Gastroesophageal sphincter (tissue), 4 donors: ENCODE measurements at regions not wholly inside any gene's neighbourhood (a gene's known extent, or its start where the extent isn't known, plus 50 kb on each side); places are given as distances from the start of the nearest gene placed in this dataset.
A peak's percentile ranks its signal among the peaks of the same experiment; 100 is the strongest.

Source experiments
- ATAC-seq: fragments of 150-250 bp; one replicate; pipeline ENCODE4 v1.9.1; 2016; ENCODE audit warnings: mild to moderate bottlenecking, moderate library complexity
- H3K27ac ChIP-seq, 4 donors: fragments of 200-600 bp; sonication (generic) in 3 of 4; 1 replicate in 3 of 4; 2 replicates in 1 of 4; pipeline ENCODE4 v1.5.1; 2016 to 2019
- H3K27me3 ChIP-seq: fragments of 200-600 bp; sonication (generic); one replicate; pipeline ENCODE4 v1.5.1; 2019
- H3K36me3 ChIP-seq, 2 donors: fragments of 200-600 bp; sonication (generic); one replicate each; pipeline ENCODE4 v1.5.1; 2019; ENCODE audit warnings: control low read depth in 1 of 2
- H3K4me1 ChIP-seq, 3 donors: fragments of 200-600 bp; sonication (generic); 1 replicate in 2 of 3; 2 replicates in 1 of 3; pipeline ENCODE4 v1.5.1; 2016 to 2019; ENCODE audit warnings: control low read depth in 2 of 3
- H3K4me3 ChIP-seq, 2 donors: fragments of 200-600 bp; sonication (generic); one replicate each; pipeline ENCODE4 v1.5.1; 2019; ENCODE audit warnings: mild to moderate bottlenecking in 1 of 2, moderate library complexity in 1 of 2
- H3K9me3 ChIP-seq, 3 donors: fragments of 200-600 bp; sonication (generic); one replicate each; pipeline ENCODE4 v1.5.1; 2017 to 2019; ENCODE audit warnings: control low read depth in 2 of 3
- EP300 ChIP-seq: sonication (generic); formaldehyde crosslinking; IDR thresholded peaks from one replicate; pipeline ENCODE4 v1.6.1; 2017; ENCODE audit warnings: antibody characterized with exemption, mild to moderate bottlenecking
- POLR2A ChIP-seq, 2 donors: fragments of 450-650 bp; IDR thresholded peaks; one replicate each; pipeline ENCODE4 v1.6.1; 2017; ENCODE audit warnings: antibody characterized with exemption in 2 of 2, mild to moderate bottlenecking in 2 of 2, moderate library complexity in 1 of 2
- POLR2AphosphoS5 ChIP-seq: sonication (generic); formaldehyde crosslinking; IDR thresholded peaks from one replicate; pipeline ENCODE4 v1.6.1; 2017; ENCODE audit warnings: antibody characterized with exemption
- WGBS, 2 donors: methylation state at CpG; one replicate each; pipeline ENCODE4 v1.1.5; 2018; ENCODE audit warnings: low coverage in 1 of 2; 5-methylcytosine and 5-hydroxymethylcytosine counted together
- TF ChIP-seq, protein P1 (sequence below), 4 experiments: fragments of 200-600 bp in 2 of 4; fragments of 450-650 bp in 2 of 4; sonication (generic) in 1 of 4; IDR thresholded peaks; one replicate each; pipeline ENCODE4 v1.5.1; 2017 to 2019; ENCODE audit warnings: antibody characterized with exemption in 4 of 4, mild to moderate bottlenecking in 2 of 4, moderate library complexity in 2 of 4

GRCh38 chr17:55567240-55568214, 56.3 kb upstream of the SMIM36 start:
- no peaks in the 10 kb centered on the region for H3K27me3 ChIP-seq
- H3K4me3 ChIP-seq = no peak overlapping the region
- TF ChIP-seq POLR2AphosphoS5 (peak; percentile 57), EP300 (no peak), POLR2A (IDR thresholded peaks at IDR 0.05) (no peak)
- ATAC-seq = peak; percentile 74
- H3K27ac ChIP-seq = peak overlapping the region in 3 of 4 donors; percentile 3 to 56 (median 48)
- H3K9me3 ChIP-seq = no peaks in the 10 kb centered on the region
- H3K4me1 ChIP-seq = peaks cover 0 to 16% (median 0%) of the 10 kb centered on the region in 3 donors
- no peaks in the 10 kb centered on the region for H3K36me3 ChIP-seq
- WGBS, 2 donors = 0 to 100% methylated on average over 1 to 2 of the region's 6 CpGs

GRCh38 chr17:55564081-55564480, 52.8 kb upstream of the SMIM36 start:
- Histone ChIP-seq H3K9me3 (no peaks in the 10 kb centered on the region), H3K4me3 (no peak overlapping the region), H3K27me3 (no peaks in the 10 kb centered on the region), H3K36me3 (no peaks in the 10 kb centered on the region), H3K4me1 (peaks cover 0 to 16% (median 0%) of the 10 kb centered on the region in 3 donors), H3K27ac (no peak overlapping the region)
- no peak for ATAC-seq
- TF ChIP-seq POLR2A (IDR thresholded peaks at IDR 0.05) (no peak), POLR2AphosphoS5 (no peak), EP300 (no peak)
- TF ChIP-seq, protein P1, sequence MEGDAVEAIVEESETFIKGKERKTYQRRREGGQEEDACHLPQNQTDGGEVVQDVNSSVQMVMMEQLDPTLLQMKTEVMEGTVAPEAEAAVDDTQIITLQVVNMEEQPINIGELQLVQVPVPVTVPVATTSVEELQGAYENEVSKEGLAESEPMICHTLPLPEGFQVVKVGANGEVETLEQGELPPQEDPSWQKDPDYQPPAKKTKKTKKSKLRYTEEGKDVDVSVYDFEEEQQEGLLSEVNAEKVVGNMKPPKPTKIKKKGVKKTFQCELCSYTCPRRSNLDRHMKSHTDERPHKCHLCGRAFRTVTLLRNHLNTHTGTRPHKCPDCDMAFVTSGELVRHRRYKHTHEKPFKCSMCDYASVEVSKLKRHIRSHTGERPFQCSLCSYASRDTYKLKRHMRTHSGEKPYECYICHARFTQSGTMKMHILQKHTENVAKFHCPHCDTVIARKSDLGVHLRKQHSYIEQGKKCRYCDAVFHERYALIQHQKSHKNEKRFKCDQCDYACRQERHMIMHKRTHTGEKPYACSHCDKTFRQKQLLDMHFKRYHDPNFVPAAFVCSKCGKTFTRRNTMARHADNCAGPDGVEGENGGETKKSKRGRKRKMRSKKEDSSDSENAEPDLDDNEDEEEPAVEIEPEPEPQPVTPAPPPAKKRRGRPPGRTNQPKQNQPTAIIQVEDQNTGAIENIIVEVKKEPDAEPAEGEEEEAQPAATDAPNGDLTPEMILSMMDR (IDR thresholded peaks at IDR 0.05) = no peak
- 0 to 17% methylated on average over 1 to 2 of the region's 2 CpGs for whole genome bisulfite sequencing, 2 donors

DNA sequence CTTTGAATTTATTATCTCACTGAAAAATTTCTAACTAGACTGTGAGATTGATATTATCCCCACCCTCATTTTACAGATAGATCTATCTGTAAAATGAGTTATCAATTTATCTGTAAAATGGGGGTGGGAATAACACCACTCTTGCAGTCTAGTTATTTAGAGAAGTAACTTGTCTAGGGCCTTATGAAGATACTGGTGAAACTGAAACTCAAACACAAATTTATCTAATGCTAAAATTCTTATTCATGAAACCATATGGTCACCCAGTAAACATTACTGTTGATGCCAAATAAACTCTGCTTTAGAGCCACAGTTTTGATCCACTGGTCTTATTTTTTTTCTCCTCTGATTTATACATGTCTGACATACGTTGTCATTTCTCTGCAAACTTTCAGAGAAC, 52.1 kb upstream of the SMIM36 start:
- 50% methylated on average over 1 of the region's 1 CpG; no CpG with 5 or more reads in 1 of the 2 donors for WGBS, 2 donors
- Histone ChIP-seq H3K27me3 (no peaks in the 10 kb centered on the region), H3K27ac (no peak overlapping the region), H3K9me3 (no peaks in the 10 kb centered on the region), H3K36me3 (no peaks in the 10 kb centered on the region), H3K4me3 (no peak overlapping the region), H3K4me1 (peaks cover 0 to 16% (median 0%) of the 10 kb centered on the region in 3 donors)
- no peak for ATAC-seq
- TF ChIP-seq POLR2AphosphoS5 (no peak), EP300 (no peak), POLR2A (IDR thresholded peaks at IDR 0.05) (no peak)
- TF ChIP-seq, protein P1 (IDR thresholded peaks at IDR 0.05) = no peak

DNA sequence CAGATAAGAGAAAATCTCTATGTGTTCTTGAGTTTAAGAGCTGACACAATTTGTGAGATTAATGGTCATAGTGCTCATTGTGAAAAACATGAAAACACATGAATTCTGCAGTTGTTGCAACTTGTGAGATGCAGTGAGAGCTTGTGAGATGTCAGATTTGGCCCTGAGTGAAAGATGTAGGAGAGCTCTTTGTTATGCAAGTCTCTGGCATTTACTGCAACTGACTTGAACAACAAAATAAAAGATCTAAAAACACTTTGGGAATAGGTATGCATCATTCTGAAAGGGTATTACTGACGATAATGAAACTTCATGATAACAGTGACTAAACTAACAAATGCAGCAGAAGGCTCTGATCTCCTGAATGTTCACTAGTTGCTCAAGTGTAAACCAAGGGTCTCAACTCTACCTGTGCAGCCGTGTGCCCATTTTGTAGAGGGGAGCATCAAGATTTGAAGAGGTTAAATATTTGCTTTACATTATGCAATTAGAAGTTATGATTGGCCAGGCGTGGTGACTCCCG, 50.8 kb upstream of the SMIM36 start:
- TF ChIP-seq, protein P1 (IDR thresholded peaks at IDR 0.05) = no peak
- TF ChIP-seq POLR2AphosphoS5 (no peak), EP300 (no peak), POLR2A (IDR thresholded peaks at IDR 0.05) (no peak)
- WGBS, 2 donors = 92 to 100% methylated on average over 1 to 4 of the region's 4 CpGs
- ATAC-seq = no peak
- Histone ChIP-seq H3K27ac (no peak overlapping the region), H3K4me1 (peaks cover 0 to 4% (median 0%) of the 10 kb centered on the region in 3 donors), H3K27me3 (no peaks in the 10 kb centered on the region), H3K9me3 (no peaks in the 10 kb centered on the region), H3K36me3 (no peaks in the 10 kb centered on the region), H3K4me3 (no peak overlapping the region)

GRCh38 chr17:55561316-55561972, 50.2 kb upstream of the SMIM36 start:
- Histone ChIP-seq H3K4me3 (no peak overlapping the region), H3K36me3 (no peaks in the 10 kb centered on the region), H3K27me3 (no peaks in the 10 kb centered on the region), H3K9me3 (no peaks in the 10 kb centered on the region), H3K4me1 (no peaks in the 10 kb centered on the region), H3K27ac (no peak overlapping the region)
- TF ChIP-seq EP300 (no peak), POLR2AphosphoS5 (no peak), POLR2A (IDR thresholded peaks at IDR 0.05) (no peak)
- TF ChIP-seq, protein P1 (IDR thresholded peaks at IDR 0.05) = no peak
- ATAC-seq = no peak
- WGBS, 2 donors = 92 to 94% methylated on average over 2 to 6 of the region's 26 CpGs
